KOPT-K1 (cell line): ENCODE measurements at regions not wholly inside any gene's neighbourhood (a gene's known extent, or its start where the extent isn't known, plus 50 kb on each side); places are given as distances from the start of the nearest gene placed in this dataset.
"Not testable (repeated sequence)": the region's sequence is repeated elsewhere in the genome, so short reads cannot be mapped to it uniquely, and the experiment has no call there.

Source experiments
- H3K27ac ChIP-seq: fragments of 200-600 bp; sonication (generic); 2 replicates; pipeline ENCODE4 v1.5.1; 2016; ENCODE audit warnings: antibody characterized with exemption, mild to moderate bottlenecking, low read depth, low read length; ENCODE audit not compliant: poor library complexity, severe bottlenecking
- H3K36me3 ChIP-seq: fragments of 200-600 bp; sonication (generic); 2 replicates; pipeline ENCODE4 v1.5.1; 2017; ENCODE audit warnings: antibody characterized with exemption, mild to moderate bottlenecking, low read length, moderate library complexity; ENCODE audit not compliant: insufficient read depth
- H3K9me3 ChIP-seq: fragments of 200-600 bp; sonication (generic); 2 replicates; pipeline ENCODE4 v1.5.1; 2017; ENCODE audit warnings: antibody characterized with exemption, low read length, mild to moderate bottlenecking; ENCODE audit not compliant: insufficient read depth, poor library complexity, severe bottlenecking

- Histone ChIP-seq H3K9me3 (peaks cover 26% of the 10 kb centered on the region), H3K36me3 (no peaks in the 10 kb centered on the region), H3K27ac (no peak overlapping the region)
Observed at GRCh38 chr6:81026041-81026553, 726.4 kb downstream of the TENT5A start.

- Histone ChIP-seq H3K27ac (no peak overlapping the region), H3K36me3 (no peaks in the 10 kb centered on the region), H3K9me3 (peaks cover 28% of the 10 kb centered on the region)
Observed at GRCh38 chr6:81023709-81024108, 728.8 kb downstream of the TENT5A start.

GRCh38 chr6:81023007-81023582 lies 729.4 kb downstream of the TENT5A start:
- Histone ChIP-seq H3K27ac (no peak overlapping the region), H3K9me3 (peaks cover 28% of the 10 kb centered on the region), H3K36me3 (no peaks in the 10 kb centered on the region)

GRCh38 chr6:81017586-81017985 lies 734.9 kb downstream of the TENT5A start:
- H3K27ac ChIP-seq, H3K36me3 ChIP-seq: not testable (repeated sequence)
- peaks cover 16% of the 10 kb centered on the region for H3K9me3 ChIP-seq

GRCh38 chr6:81003894-81004293 lies 748.6 kb downstream of the TENT5A start:
- H3K36me3 ChIP-seq, result no peaks in the 10 kb centered on the region
- no peaks in the 10 kb centered on the region for H3K9me3 ChIP-seq

GRCh38 chr6:81003156-81003555 lies 749.3 kb downstream of the TENT5A start:
- Histone ChIP-seq H3K27ac (no peak overlapping the region), H3K9me3 (no peaks in the 10 kb centered on the region), H3K36me3 (no peaks in the 10 kb centered on the region)

More at GRCh38 chr6:81003894-81004293, 748.6 kb downstream of the TENT5A start:
- no peak overlapping the region for H3K27ac ChIP-seq

- Histone ChIP-seq H3K27ac (no peak overlapping the region), H3K9me3 (no peaks in the 10 kb centered on the region), H3K36me3 (no peaks in the 10 kb centered on the region)
Observed at GRCh38 chr6:81002126-81002525, 750.4 kb downstream of the TENT5A start.

GRCh38 chr6:80991316-80991715 lies 761.2 kb downstream of the TENT5A start:
- H3K36me3 ChIP-seq, result no peaks in the 10 kb centered on the region
- H3K27ac ChIP-seq, result no peak overlapping the region
- H3K9me3 ChIP-seq, result no peaks in the 10 kb centered on the region

GRCh38 chr6:80988892-80989291 lies 763.6 kb downstream of the TENT5A start:
- H3K27ac ChIP-seq, result no peak overlapping the region
- no peaks in the 10 kb centered on the region for H3K9me3 ChIP-seq
- H3K36me3 ChIP-seq, result no peaks in the 10 kb centered on the region

GRCh38 chr6:80988286-80988685 lies 764.2 kb downstream of the TENT5A start:
- no peaks in the 10 kb centered on the region for H3K36me3 ChIP-seq
- no peaks in the 10 kb centered on the region for H3K9me3 ChIP-seq
- no peak overlapping the region for H3K27ac ChIP-seq

GRCh38 chr6:80981226-80981625 lies 771.3 kb downstream of the TENT5A start:
- not testable (repeated sequence) for H3K9me3 ChIP-seq, H3K27ac ChIP-seq, H3K36me3 ChIP-seq

GRCh38 chr6:80976336-80976735 lies 776.1 kb downstream of the TENT5A start:
- peaks cover 4% of the 10 kb centered on the region for H3K9me3 ChIP-seq

GRCh38 chr6:80974579-80974978 lies 777.9 kb downstream of the TENT5A start:
- H3K36me3 ChIP-seq, result no peaks in the 10 kb centered on the region
- H3K9me3 ChIP-seq, result no peaks in the 10 kb centered on the region
- H3K27ac ChIP-seq, result no peak overlapping the region

More at GRCh38 chr6:80976336-80976735, 776.1 kb downstream of the TENT5A start:
- no peaks in the 10 kb centered on the region for H3K36me3 ChIP-seq
- H3K27ac ChIP-seq, result no peak overlapping the region

- Histone ChIP-seq H3K27ac (no peak overlapping the region), H3K36me3 (no peaks in the 10 kb centered on the region), H3K9me3 (no peaks in the 10 kb centered on the region)
Observed at GRCh38 chr6:80969439-80969838, 783.0 kb downstream of the TENT5A start.

- Histone ChIP-seq H3K9me3 (no peaks in the 10 kb centered on the region), H3K27ac (no peak overlapping the region), H3K36me3 (no peaks in the 10 kb centered on the region)
Observed at GRCh38 chr6:80967609-80968008, 784.9 kb downstream of the TENT5A start.

- Histone ChIP-seq H3K36me3 (no peaks in the 10 kb centered on the region), H3K9me3 (no peaks in the 10 kb centered on the region), H3K27ac (no peak overlapping the region)
Observed at GRCh38 chr6:80962382-80962781, 790.1 kb downstream of the TENT5A start.
